SK-N-MC (cell line): ENCODE measurements at regions not wholly inside any gene's neighbourhood (a gene's known extent, or its start where the extent isn't known, plus 50 kb on each side); places are given as distances from the start of the nearest gene placed in this dataset.

Experiments
- EZH2 ChIP-seq: fragments of 200-600 bp; sonication (generic); IDR thresholded peaks from one replicate; pipeline ENCODE4 v1.6.1; 2017; ENCODE audit warnings: antibody characterized with exemption
- FOXP2 ChIP-seq: optimal IDR thresholded peaks from 2 replicates; pipeline ENCODE3; 2011; ENCODE audit warnings: mild to moderate bottlenecking, moderate library complexity; ENCODE audit not compliant: insufficient read depth; ENCODE audit errors: extremely low read length, control extremely low read depth
- POLR2AphosphoS5 ChIP-seq: IDR thresholded peaks from 2 replicates; pipeline ENCODE4 v1.6.1; 2012; ENCODE audit warnings: mild to moderate bottlenecking, low read depth, low read length, borderline replicate concordance

GRCh38 chrX:122790376-122791095 is 393.5 kb upstream of the GRIA3 start:
- no peak for TF ChIP-seq EZH2
- TF ChIP-seq POLR2AphosphoS5, result no peak
- no peak for TF ChIP-seq FOXP2
